Tibial artery (tissue), 4 donors: ENCODE measurements at regions not wholly inside any gene's neighbourhood (a gene's known extent, or its start where the extent isn't known, plus 50 kb on each side); places are given as distances from the start of the nearest gene placed in this dataset.
A peak's percentile ranks its signal among the peaks of the same experiment; 100 is the strongest.
"Not testable (repeated sequence)": the region's sequence is repeated elsewhere in the genome, so short reads cannot be mapped to it uniquely, and the experiment has no call there.

Experiments
- DNase-seq, 2 donors: peaks; one replicate each; pipeline ENCODE4 v3.0.0-alpha.2; 2019
- H3K27ac ChIP-seq, 2 donors: fragments of 200-600 bp; sonication (generic) in 1 of 2; 1 replicate in 1 of 2; 2 replicates in 1 of 2; pipeline ENCODE4 v1.5.1; 2018 to 2019; ENCODE audit warnings: mild to moderate bottlenecking in 1 of 2
- H3K27me3 ChIP-seq, 2 donors: fragments of 200-600 bp; sonication (generic) in 1 of 2; one replicate each; pipeline versions ENCODE4 v1.5.1 to v1.6.0; 2016 to 2019
- H3K36me3 ChIP-seq, 3 donors: fragments of 200-600 bp; sonication (generic) in 2 of 3; one replicate each; pipeline ENCODE4 v1.5.1; 2016 to 2019; ENCODE audit warnings: mild to moderate bottlenecking in 2 of 3
- H3K4me1 ChIP-seq, 4 donors: fragments of 200-600 bp; sonication (generic) in 2 of 4; 1 replicate in 3 of 4; 2 replicates in 1 of 4; pipeline ENCODE4 v1.5.1; 2016 to 2019
- H3K4me3 ChIP-seq, 2 donors: fragments of 200-600 bp; sonication (generic) in 1 of 2; 1 replicate in 1 of 2; 2 replicates in 1 of 2; pipeline ENCODE4 v1.5.1; 2018 to 2019; ENCODE audit warnings: mild to moderate bottlenecking in 2 of 2
- H3K9me3 ChIP-seq, 3 donors: fragments of 200-600 bp; sonication (generic) in 1 of 3; one replicate each; pipeline ENCODE4 v1.5.1; 2016 to 2019
- intact Hi-C: fragments of 100-400 bp; cut with DNase I; formaldehyde crosslinking; loops from one replicate; pipeline ENCODE4 v1.15.0; 2023; ENCODE audit warnings: low total_unique reads
- TF ChIP-seq, protein P1 (sequence below), 2 experiments: fragments of 200-600 bp in 1 of 2; fragments of 450-650 bp in 1 of 2; IDR thresholded peaks; one replicate each; pipeline ENCODE4 v1.5.1; 2017 to 2019; ENCODE audit warnings: antibody characterized with exemption in 2 of 2, mild to moderate bottlenecking in 1 of 2, moderate library complexity in 1 of 2

- Histone ChIP-seq H3K4me1 (no peaks in the 10 kb centered on the region), H3K9me3 (peaks cover 0 to 11% (median 8%) of the 10 kb centered on the region in 3 donors), H3K4me3 (no peak overlapping the region), H3K27ac (no peak overlapping the region), H3K36me3 (no peaks in the 10 kb centered on the region), H3K27me3 (no peaks in the 10 kb centered on the region)
- no peak for DNase-seq
- intact Hi-C loops = no loop called here
- TF ChIP-seq, protein P1, sequence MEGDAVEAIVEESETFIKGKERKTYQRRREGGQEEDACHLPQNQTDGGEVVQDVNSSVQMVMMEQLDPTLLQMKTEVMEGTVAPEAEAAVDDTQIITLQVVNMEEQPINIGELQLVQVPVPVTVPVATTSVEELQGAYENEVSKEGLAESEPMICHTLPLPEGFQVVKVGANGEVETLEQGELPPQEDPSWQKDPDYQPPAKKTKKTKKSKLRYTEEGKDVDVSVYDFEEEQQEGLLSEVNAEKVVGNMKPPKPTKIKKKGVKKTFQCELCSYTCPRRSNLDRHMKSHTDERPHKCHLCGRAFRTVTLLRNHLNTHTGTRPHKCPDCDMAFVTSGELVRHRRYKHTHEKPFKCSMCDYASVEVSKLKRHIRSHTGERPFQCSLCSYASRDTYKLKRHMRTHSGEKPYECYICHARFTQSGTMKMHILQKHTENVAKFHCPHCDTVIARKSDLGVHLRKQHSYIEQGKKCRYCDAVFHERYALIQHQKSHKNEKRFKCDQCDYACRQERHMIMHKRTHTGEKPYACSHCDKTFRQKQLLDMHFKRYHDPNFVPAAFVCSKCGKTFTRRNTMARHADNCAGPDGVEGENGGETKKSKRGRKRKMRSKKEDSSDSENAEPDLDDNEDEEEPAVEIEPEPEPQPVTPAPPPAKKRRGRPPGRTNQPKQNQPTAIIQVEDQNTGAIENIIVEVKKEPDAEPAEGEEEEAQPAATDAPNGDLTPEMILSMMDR (IDR thresholded peaks at IDR 0.05) = no peak
Observed at GRCh38 chrX:80929251-80929650, 119.6 kb upstream of the BRWD3 start.

GRCh38 chrX:80917919-80918318, 108.2 kb upstream of the BRWD3 start:
- TF ChIP-seq, protein P1 (IDR thresholded peaks at IDR 0.05) = no peak
- Histone ChIP-seq H3K36me3 (no peaks in the 10 kb centered on the region), H3K27me3 (no peaks in the 10 kb centered on the region), H3K4me1 (no peaks in the 10 kb centered on the region), H3K9me3 (peaks cover 0 to 16% (median 3%) of the 10 kb centered on the region in 3 donors), H3K27ac (no peak overlapping the region), H3K4me3 (no peak overlapping the region)
- intact Hi-C loops = no loop called here
- DNase-seq = no peak

DNA sequence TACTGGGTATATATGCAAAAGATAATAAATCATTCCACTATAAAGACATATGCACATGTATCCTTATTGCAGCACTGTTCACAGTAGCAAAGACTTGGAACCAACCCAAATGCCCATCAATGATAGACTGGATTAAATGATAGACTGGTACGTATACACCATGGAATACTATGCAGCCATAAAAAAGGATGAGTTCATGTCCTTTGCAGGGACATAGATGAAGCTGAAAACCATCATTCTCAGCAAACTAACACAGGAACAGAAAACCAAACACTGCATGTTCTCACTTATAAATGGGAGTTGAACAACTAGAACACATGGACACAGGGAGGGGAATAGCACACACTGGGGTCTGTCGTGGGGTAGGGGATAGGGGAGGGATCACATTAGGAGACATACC, 102.7 kb upstream of the BRWD3 start:
- DNase-seq, H3K36me3 ChIP-seq, H3K27ac ChIP-seq, H3K27me3 ChIP-seq, intact Hi-C loops, H3K4me3 ChIP-seq, H3K4me1 ChIP-seq: not testable (repeated sequence)
- H3K9me3 ChIP-seq = peaks cover 0 to 16% (median 3%) of the 10 kb centered on the region in 3 donors

GRCh38 chrX:80879916-80880315, 70.2 kb upstream of the BRWD3 start:
- intact Hi-C loops = no loop called here
- DNase-seq = no peak

GRCh38 chrX:80879143-80879542, 69.5 kb upstream of the BRWD3 start:
- DNase-seq = no peak

More at GRCh38 chrX:80879916-80880315, 70.2 kb upstream of the BRWD3 start:
- H3K27me3 ChIP-seq = no peaks in the 10 kb centered on the region
- H3K4me3 ChIP-seq = no peak overlapping the region
- no peaks in the 10 kb centered on the region for H3K36me3 ChIP-seq
- no peaks in the 10 kb centered on the region for H3K4me1 ChIP-seq
- TF ChIP-seq, protein P1 (IDR thresholded peaks at IDR 0.05) = no peak
- no peak overlapping the region for H3K27ac ChIP-seq
- no peaks in the 10 kb centered on the region for H3K9me3 ChIP-seq

GRCh38 chrX:80876877-80877276, 67.2 kb upstream of the BRWD3 start:
- Histone ChIP-seq H3K9me3 (no peaks in the 10 kb centered on the region), H3K27me3 (no peaks in the 10 kb centered on the region), H3K27ac (no peak overlapping the region), H3K4me3 (no peak overlapping the region), H3K36me3 (no peaks in the 10 kb centered on the region), H3K4me1 (no peaks in the 10 kb centered on the region)
- intact Hi-C loops = no loop called here
- TF ChIP-seq, protein P1 (IDR thresholded peaks at IDR 0.05) = peak; percentile 27 to 31
- no peak for DNase-seq

More at GRCh38 chrX:80879143-80879542, 69.5 kb upstream of the BRWD3 start:
- H3K27ac ChIP-seq = no peak overlapping the region
- H3K27me3 ChIP-seq = no peaks in the 10 kb centered on the region
- H3K9me3 ChIP-seq = no peaks in the 10 kb centered on the region
- TF ChIP-seq, protein P1 (IDR thresholded peaks at IDR 0.05) = no peak
- H3K36me3 ChIP-seq = no peaks in the 10 kb centered on the region
- intact Hi-C loops = no loop called here
- H3K4me1 ChIP-seq = no peaks in the 10 kb centered on the region
- H3K4me3 ChIP-seq = no peak overlapping the region
